NCI-H1048 (cell line): ENCODE measurements at regions not wholly inside any gene's neighbourhood (a gene's known extent, or its start where the extent isn't known, plus 50 kb on each side); places are given as distances from the start of the nearest gene placed in this dataset.

Source experiments
- DNase-seq: peaks from one replicate; lab custom pipeline; 2025; lab: John Stamatoyannopoulos, UW

GRCh38 chr5:103345461-103345860 is 86.9 kb downstream of the MACIR start:
- no peak for DNase-seq

- DNase-seq: no peak
Observed at GRCh38 chr5:103340717-103341388, 82.3 kb downstream of the MACIR start.

- DNase-seq: no peak
Observed at GRCh38 chr5:103340132-103340531, 81.6 kb downstream of the MACIR start.

GRCh38 chr5:103336941-103337340 is 78.4 kb downstream of the MACIR start:
- no peak for DNase-seq

GRCh38 chr5:103333376-103333775 is 74.8 kb downstream of the MACIR start:
- no peak for DNase-seq

- no peak for DNase-seq
Observed at GRCh38 chr5:103330875-103331274, 72.3 kb downstream of the MACIR start.
